ENCODE measurements at regions not wholly inside any gene's neighbourhood (a gene's known extent, or its start where the extent isn't known, plus 50 kb on each side); places are given as distances from the start of the nearest gene placed in this dataset.

DNA sequence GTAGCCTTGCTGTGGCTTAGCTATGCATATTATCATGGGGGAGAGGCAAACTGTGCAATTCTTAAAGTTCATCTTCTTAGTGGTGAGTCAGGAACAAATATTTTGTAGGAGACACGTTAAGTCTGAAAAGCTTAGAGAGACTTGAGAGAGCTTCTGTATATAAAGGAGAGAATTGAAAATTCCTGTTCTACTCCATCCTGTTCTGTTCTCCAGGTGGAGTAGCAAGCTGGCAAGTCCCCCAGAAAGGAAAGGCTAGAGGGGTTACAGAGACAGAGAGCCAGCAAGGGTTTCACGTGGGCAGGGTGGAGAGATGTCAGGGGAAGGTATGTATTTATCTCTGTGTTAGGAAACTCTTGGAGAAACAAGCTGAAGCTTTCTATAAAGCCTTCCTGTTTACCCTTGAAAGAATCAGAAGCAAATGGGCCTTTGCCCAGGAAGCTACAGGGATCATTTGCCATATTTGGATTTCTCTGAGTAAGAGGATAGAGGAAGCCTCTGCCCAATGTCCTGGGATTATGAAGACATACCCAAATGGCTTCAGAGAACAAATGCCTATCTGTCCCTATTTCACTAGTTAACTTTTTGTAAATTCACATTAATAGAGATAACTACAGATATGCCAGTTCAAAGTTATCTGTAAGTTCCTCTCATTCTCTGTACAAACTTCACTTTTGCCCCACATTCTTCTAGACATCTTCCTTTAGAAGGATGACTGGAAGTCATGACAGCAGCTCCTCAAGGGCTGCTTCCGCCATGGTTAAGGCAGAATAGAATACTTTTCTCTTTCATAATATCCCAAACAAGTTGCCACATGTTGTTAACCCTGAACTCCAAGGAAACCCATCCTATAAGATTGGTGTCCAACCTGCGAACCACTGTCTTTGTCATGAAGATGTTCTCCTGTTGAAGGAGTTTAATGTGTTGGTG, 126.7 kb upstream of the NEDD9 start:
- DNase-seq (ENCODE audit: low spot score), result no peak

GRCh38 chr6:11357285-11357684, 124.8 kb upstream of the NEDD9 start:
- no peak for DNase-seq (ENCODE audit: low spot score)

DNA sequence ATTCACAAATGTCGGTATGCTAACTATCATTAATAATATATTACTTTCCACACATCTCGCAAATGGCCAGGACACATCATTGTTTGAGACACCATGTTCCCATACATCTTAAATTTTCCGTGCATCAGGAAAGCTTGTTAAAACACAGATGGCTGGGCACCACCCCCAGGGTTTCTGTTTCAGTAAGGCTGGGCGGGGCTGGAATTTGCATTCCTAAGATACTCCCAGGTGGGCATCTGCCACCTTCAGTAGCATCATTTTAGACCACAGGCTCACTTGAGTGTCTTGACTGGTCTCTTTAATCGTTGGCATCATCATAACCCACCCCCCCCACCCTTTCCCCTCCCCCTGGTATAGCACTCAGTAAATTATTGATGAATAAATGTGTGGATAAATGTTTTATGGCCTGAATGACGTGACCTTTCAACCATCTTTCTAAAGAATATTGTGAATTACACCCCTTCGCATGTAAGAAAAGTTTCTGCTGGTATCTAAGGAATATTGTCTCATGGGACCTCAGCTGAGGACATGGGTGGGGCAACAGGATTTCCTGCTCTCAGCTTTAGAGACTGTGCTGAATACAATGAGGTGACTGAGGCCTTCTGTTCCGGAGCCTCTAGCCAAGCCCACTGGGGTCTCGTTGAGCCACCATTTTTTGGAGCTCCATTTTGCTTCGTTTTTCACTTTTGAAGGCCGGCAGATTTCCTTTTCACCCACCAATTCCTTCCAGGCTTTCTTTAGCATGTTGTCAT, 124.1 kb upstream of the NEDD9 start:
- DNase-seq (ENCODE audit: low spot score), result no peak

GRCh38 chr6:11353921-11354389, 121.5 kb upstream of the NEDD9 start:
- DNase-seq (ENCODE audit: low spot score), result no peak

DNA sequence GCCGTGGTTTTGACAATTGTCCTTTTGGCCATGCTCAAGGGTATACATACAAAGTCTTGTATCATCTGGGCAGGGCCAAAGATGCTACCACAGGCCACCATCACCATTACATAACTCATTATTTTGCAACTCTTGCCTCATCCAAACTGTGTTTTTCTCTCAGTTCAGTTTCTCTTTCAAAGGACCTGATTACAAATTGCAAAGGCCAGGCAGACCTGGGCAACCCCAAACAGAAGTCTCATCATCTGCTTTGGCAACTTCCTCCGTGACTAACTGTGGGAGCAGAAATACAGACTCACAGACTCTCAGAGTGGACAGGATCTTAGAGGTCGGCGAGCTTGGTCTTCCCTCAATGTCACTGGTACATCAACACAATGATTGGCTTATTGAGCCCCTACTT, 117.8 kb upstream of the NEDD9 start:
- DNase-seq (ENCODE audit: low spot score), result no peak

DNA sequence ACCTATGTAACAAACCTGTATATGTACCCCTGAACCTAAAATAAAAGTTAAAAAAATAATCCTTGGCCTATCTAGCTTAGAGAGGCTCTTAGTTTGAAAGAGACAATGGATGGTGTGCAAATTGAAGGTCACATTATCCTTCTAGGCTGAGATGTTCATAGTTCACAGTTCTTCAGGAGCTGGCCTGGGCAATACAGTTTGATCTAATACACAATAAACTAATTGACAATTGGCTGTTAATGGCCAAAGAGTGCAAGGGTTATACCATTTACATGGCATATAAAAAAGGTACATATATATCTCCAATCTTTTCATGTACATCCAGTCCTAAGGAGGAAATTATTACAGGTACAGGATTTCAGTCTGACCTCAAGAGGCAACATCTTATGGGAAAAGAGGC, 117.4 kb upstream of the NEDD9 start:
- DNase-seq (ENCODE audit: low spot score), result no peak

DNA sequence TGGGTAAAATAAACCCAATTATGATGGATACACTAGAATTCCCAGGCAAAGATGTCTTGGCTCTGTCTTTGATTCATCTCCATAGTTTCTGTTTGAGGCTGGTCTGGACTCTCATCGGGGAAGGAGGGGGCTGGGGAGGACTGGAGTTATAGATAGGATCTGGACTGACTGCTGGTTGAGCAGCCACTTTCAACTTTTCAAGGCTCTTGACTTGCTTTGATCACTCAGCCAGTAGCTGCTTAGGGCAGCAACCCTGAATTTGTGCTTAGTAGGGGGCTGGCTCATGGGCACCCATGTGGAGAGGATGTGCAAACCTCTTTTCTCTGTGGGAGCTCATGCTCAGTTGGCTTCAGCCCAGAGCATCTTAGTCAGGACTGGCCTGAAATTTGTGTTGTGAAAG, 114.0 kb upstream of the NEDD9 start:
- DNase-seq (ENCODE audit: low spot score), result no peak

DNA sequence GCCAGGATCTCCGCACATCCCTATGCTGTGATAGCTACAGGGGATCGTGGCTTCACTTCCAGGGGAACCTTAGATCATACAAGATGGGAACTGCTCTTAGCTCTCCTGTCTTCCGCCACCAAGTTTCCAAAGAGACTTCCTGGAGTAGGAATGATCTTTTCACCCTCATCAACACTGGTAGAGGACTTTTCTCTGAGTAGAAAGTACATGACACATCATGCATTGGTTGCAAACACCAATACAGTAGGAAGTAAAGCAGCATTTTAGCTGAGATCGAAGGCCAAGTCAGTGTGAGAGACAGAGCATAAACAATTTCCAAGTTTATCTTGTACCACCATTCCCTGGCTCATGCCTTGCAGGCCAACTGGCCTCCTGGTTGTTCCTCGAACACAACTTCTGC, 113.1 kb upstream of the NEDD9 start:
- no peak for DNase-seq (ENCODE audit: low spot score)

DNA sequence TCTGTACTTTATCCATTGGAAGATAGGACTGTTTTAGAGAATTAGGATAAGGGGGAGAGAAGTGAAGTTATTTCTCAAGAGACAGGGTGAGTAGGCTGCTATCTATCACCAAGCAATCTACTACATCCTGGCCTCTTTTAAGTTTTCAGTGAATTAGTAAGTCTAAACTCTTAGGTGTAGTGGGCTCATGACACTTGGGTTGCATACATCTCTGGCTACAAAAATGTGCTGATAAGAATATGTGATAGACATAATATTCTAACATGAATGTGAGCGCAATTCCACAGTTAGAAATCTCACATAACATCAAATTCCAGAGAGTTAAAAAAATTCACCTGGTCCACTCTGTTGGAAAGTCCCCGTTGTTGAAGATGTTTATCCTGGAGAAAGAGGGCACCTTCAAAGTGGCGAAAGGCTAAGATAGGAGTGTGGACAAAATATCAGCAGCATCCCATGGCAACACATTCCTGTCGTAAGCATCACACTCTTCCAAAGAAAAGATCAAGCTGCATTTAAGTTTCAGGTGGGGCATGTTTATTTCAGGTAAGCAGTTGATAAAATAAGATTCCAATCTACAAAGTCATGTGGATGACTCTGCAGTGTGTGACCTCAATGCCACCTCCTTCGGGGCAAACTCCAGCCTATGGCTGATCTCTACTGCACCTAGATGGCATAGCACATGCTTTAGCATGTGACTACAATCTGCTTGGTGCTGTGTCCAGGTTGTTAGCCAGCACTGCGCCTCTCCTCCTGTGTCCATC, 111.7 kb upstream of the NEDD9 start:
- DNase-seq (ENCODE audit: low spot score), result no peak

GRCh38 chr6:11341867-11342266, 109.4 kb upstream of the NEDD9 start:
- DNase-seq (ENCODE audit: low spot score), result no peak

DNA sequence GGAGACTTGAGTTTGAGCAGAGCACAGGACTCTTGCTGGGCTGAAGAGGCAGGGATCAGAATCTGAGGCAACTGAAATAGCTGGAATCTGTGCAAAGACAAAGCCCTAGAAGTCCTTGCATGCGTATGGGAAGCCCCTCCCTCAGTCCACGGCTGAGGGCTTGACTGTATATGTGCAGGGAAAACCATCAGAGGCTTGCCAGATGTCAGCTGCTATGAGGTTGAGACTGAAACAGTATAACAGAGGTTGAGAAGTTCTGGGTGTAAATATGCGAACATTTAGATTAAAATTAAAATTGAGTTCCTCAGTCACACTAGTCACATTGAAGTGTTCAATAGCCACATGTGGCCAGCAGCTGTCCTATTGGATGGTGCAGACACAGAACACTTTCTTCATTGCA, 108.8 kb upstream of the NEDD9 start:
- DNase-seq (ENCODE audit: low spot score), result no peak

GRCh38 chr6:11339380-11339779, 106.9 kb upstream of the NEDD9 start:
- DNase-seq (ENCODE audit: low spot score), result no peak

DNA sequence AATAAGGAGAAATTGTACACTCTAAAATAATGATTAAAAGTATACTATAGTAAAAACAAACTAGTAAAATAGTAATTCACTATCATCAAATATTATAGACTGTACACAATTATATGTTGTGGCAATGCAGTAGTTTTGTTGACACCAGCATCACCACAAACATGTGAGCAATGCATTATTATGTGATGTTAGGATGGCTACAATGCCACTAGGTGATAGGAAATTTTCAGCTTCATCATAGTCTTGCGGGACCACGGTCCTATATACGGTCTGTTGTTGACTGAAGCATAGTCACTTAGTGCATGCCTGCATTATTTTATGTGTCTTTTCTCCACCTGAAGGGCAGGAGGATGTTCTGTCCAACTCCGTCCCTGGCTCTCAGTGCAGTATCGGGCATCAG, 104.8 kb upstream of the NEDD9 start:
- no peak for DNase-seq (ENCODE audit: low spot score)

DNA sequence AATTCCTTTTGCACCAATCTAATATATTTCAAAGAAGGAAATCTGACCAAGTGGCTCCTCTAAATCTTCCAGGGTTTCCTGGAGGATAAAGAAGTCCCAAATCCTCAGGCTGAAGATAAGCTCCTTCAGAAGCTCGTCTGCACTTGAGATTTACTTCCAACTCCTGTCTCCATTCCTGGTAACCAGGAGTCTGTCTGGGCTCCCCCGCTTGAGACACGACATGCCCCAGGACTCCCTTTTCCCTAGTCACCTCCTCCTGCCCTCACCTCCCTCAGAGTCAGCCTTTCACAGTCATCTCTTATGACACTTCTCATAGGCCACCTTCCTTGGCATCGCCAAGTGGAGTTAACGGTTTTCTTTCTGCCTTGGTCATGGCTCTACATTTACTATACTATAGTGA, 103.4 kb upstream of the NEDD9 start:
- DNase-seq (ENCODE audit: low spot score), result no peak

- no peak for DNase-seq (ENCODE audit: low spot score)
These were observed 100.8 kb upstream of the NEDD9 start for GRCh38 chr6:11333132-11333849.

DNA sequence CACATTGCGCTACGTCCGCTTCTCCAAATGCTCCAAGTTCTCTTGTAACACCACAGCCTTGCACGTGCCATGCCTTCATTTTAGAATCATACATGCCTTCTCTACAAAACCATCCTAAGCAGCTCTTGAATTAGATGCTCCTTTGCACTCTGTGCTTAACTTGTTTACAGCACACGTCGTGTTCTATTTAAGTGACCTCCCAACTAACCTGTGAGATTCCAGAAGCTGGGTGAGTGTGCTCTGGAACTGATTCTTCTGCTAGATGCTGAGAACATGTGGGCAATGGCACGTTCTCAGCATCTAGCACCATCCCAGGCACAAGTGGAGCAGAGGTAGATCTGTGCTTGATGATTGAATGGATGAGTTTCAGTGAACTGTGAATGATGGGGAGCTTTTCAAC, 100.0 kb upstream of the NEDD9 start:
- no peak for DNase-seq (ENCODE audit: low spot score)

DNA sequence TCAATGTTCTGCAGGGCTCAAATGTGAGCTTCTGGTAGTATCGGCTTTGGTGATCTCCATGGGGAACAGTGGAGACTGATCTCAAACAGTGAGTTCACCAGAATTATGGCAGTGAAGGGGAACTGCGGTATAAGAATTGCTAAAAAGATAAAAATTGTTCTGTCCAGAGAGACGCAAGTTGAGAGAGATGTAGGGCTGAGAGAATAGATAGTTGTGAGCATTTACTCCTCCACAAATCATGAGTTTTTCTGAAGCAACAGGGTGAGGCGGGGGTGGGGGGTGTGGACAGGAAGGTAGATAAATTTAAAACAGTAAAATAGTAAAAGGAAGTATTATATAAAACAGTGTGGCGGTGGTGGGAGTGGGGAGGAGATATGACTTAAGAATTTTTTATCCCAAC, 98.6 kb upstream of the NEDD9 start:
- no peak for DNase-seq (ENCODE audit: low spot score)

DNA sequence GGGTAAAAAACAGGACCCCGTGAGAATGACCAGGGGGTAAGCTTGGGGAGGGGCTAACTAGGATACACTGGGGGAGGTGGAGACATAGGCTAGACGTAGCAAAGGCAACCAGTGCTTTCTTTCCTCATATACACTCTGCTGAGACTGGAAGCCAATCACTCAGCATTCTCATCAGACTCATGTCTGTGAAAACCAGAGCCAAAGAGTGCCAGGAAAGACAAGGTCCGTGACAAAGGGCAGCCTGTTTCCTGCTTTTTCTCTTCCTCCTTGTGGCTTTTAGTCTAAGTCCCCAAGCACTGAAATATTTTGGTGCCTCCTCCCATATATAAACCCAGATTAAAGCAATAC, 97.9 kb upstream of the NEDD9 start:
- peak; percentile 40 for DNase-seq (ENCODE audit: low spot score)

- no peak for DNase-seq (ENCODE audit: low spot score)
These were observed 97.4 kb upstream of the NEDD9 start for GRCh38 chr6:11329726-11330412.

GRCh38 chr6:11328613-11329247, 96.3 kb upstream of the NEDD9 start:
- no peak for DNase-seq (ENCODE audit: low spot score)

GRCh38 chr6:11327961-11328360, 95.5 kb upstream of the NEDD9 start:
- no peak for DNase-seq (ENCODE audit: low spot score)

Measured in globus pallidus (tissue), 1 donor.